H9 (cell line): ENCODE measurements at regions not wholly inside any gene's neighbourhood (a gene's known extent, or its start where the extent isn't known, plus 50 kb on each side); places are given as distances from the start of the nearest gene placed in this dataset.

ENCODE experiments used
- DNase-seq: peaks from one replicate; pipeline ENCODE4 v3.0.0-alpha.2; 2017
- H2AFZ ChIP-seq: one replicate; pipeline ENCODE4 v1.6.1; 2013; ENCODE audit warnings: mild to moderate bottlenecking, low read length, control low read depth, moderate library complexity
- H2AK5ac ChIP-seq: 2 replicates; pipeline ENCODE4 v1.6.1; 2013; ENCODE audit warnings: low read length, control low read depth, mixed read lengths; ENCODE audit not compliant: insufficient read length
- H2BK120ac ChIP-seq: one replicate; pipeline ENCODE4 v1.6.1; 2013; ENCODE audit warnings: low read depth, mild to moderate bottlenecking, low read length, control low read depth, inconsistent platforms; ENCODE audit not compliant: poor library complexity, severe bottlenecking
- H2BK12ac ChIP-seq: 2 replicates; pipeline ENCODE4 v1.6.1; 2013; ENCODE audit warnings: low read length, control low read depth, mixed read lengths, low read depth; ENCODE audit not compliant: insufficient read length
- H2BK15ac ChIP-seq: 2 replicates; pipeline ENCODE4 v1.6.1; 2013; ENCODE audit warnings: low read depth, low read length, control low read depth
- H2BK20ac ChIP-seq: one replicate; pipeline ENCODE4 v1.6.1; 2013; ENCODE audit warnings: low read depth, mild to moderate bottlenecking, low read length, control low read depth, inconsistent platforms; ENCODE audit not compliant: poor library complexity, severe bottlenecking
- H2BK5ac ChIP-seq: 2 replicates; pipeline ENCODE4 v1.6.1; 2013; ENCODE audit warnings: low read length, control low read depth, mixed read lengths; ENCODE audit not compliant: insufficient read length
- H3K14ac ChIP-seq: 2 replicates; pipeline ENCODE4 v1.6.1; 2013; ENCODE audit warnings: low read length, control low read depth; ENCODE audit not compliant: insufficient read depth
- H3K18ac ChIP-seq: 2 replicates; pipeline ENCODE4 v1.6.1; 2013; ENCODE audit warnings: low read depth, mild to moderate bottlenecking, mixed read lengths, low read length, control low read depth; ENCODE audit not compliant: insufficient read length
- H3K23ac ChIP-seq: 2 replicates; pipeline ENCODE4 v1.6.1; 2013; ENCODE audit warnings: low read length, control low read depth, mixed read lengths, low read depth; ENCODE audit not compliant: insufficient read length
- H3K23me2 ChIP-seq: 2 replicates; pipeline ENCODE4 v1.6.1; 2013; ENCODE audit warnings: low read depth, mild to moderate bottlenecking, mixed read lengths, low read length, control low read depth; ENCODE audit not compliant: insufficient read length, poor library complexity, severe bottlenecking
- H3K27ac ChIP-seq: 2 replicates; pipeline ENCODE4 v1.5.1; 2013; ENCODE audit warnings: low read length, control low read depth, mixed read lengths, low read depth; ENCODE audit not compliant: insufficient read length
- H3K27me3 ChIP-seq: 2 replicates; pipeline ENCODE4 v1.6.1; 2013; ENCODE audit warnings: low read length, control low read depth, inconsistent platforms; ENCODE audit not compliant: insufficient read depth
- H3K4ac ChIP-seq: 2 replicates; pipeline ENCODE4 v1.6.1; 2013; ENCODE audit warnings: low read depth, mild to moderate bottlenecking, control low read depth, inconsistent platforms, low read length, moderate library complexity
- H3K4me1 ChIP-seq: 2 replicates; pipeline ENCODE4 v1.6.1; 2013; ENCODE audit warnings: low read length, control low read depth, inconsistent platforms; ENCODE audit not compliant: insufficient read depth
- H3K4me2 ChIP-seq: 2 replicates; pipeline ENCODE4 v1.6.1; 2013; ENCODE audit warnings: low read length, control low read depth, mixed read lengths; ENCODE audit not compliant: insufficient read length, insufficient read depth
- H3K56ac ChIP-seq: 2 replicates; pipeline ENCODE4 v1.6.1; 2013; ENCODE audit warnings: low read depth, mild to moderate bottlenecking, mixed read lengths, low read length, control low read depth; ENCODE audit not compliant: insufficient read length
- H3K79me1 ChIP-seq: 2 replicates; pipeline ENCODE4 v1.6.1; 2013; ENCODE audit warnings: low read depth, mild to moderate bottlenecking, moderate library complexity, low read length, control low read depth, inconsistent platforms; ENCODE audit not compliant: insufficient read depth, poor library complexity, severe bottlenecking
- H3K79me2 ChIP-seq: 2 replicates; pipeline ENCODE4 v1.6.1; 2013; ENCODE audit warnings: low read length, control low read depth, inconsistent platforms; ENCODE audit not compliant: insufficient read depth
- H3K9ac ChIP-seq: 2 replicates; pipeline ENCODE4 v1.6.1; 2013; ENCODE audit warnings: low read length, control low read depth, mixed read lengths; ENCODE audit not compliant: insufficient read length; ENCODE audit errors: extremely low read depth
- H3K9me3 ChIP-seq: one replicate; pipeline ENCODE4 v1.6.1; 2013; ENCODE audit warnings: low read depth, low read length, inconsistent platforms; ENCODE audit not compliant: control insufficient read depth
- H3T11ph ChIP-seq: one replicate; pipeline ENCODE4 v1.6.1; 2013; ENCODE audit warnings: mild to moderate bottlenecking, low read length, control low read depth, inconsistent platforms
- H4K20me1 ChIP-seq: one replicate; pipeline ENCODE4 v1.6.1; 2013; ENCODE audit not compliant: control insufficient read depth, insufficient read length, insufficient read depth
- H4K5ac ChIP-seq: 2 replicates; pipeline ENCODE4 v1.6.1; 2013; ENCODE audit warnings: low read depth, mild to moderate bottlenecking, mixed read lengths, low read length, control low read depth; ENCODE audit not compliant: insufficient read length
- H4K8ac ChIP-seq: replicated peaks from 2 replicates; pipeline ENCODE4 v1.6.1; 2013; ENCODE audit warnings: low read length, control low read depth, mixed read lengths, low read depth; ENCODE audit not compliant: insufficient read length
- H4K91ac ChIP-seq: 2 replicates; pipeline ENCODE4 v1.6.1; 2013; ENCODE audit warnings: low read depth, mild to moderate bottlenecking, moderate library complexity, mixed read lengths, low read length, control low read depth; ENCODE audit not compliant: insufficient read length
- H3K27ac Mint-ChIP-seq, 3 experiments: 2 replicates in 2 of 3; 3 replicates in 1 of 3; pipeline ENCODE4 v1.8.0; 2020 to 2021; ENCODE audit warnings: mixed read lengths in 3 of 3, mild to moderate bottlenecking in 1 of 3, moderate library complexity in 1 of 3
- H3K27me3 Mint-ChIP-seq: 2 replicates; pipeline ENCODE4 v1.8.0; 2021; ENCODE audit warnings: low read depth, mild to moderate bottlenecking, moderate library complexity, mixed read lengths
- H3K36me3 Mint-ChIP-seq, 3 experiments: 2 replicates in 2 of 3; 3 replicates in 1 of 3; pipeline ENCODE4 v1.8.0; 2020 to 2021; ENCODE audit warnings: low read depth in 3 of 3, mixed read lengths in 3 of 3; ENCODE audit not compliant: insufficient read depth in 1 of 3
- H3K4me1 Mint-ChIP-seq, 2 experiments: 2 replicates each; pipeline ENCODE4 v1.8.0; 2020; ENCODE audit warnings: mixed read lengths in 2 of 2
- H3K4me3 Mint-ChIP-seq, 2 experiments: 2 replicates in 1 of 2; 3 replicates in 1 of 2; pipeline ENCODE4 v1.8.0; 2020 to 2021; ENCODE audit warnings: mild to moderate bottlenecking in 2 of 2, mixed read lengths in 2 of 2, moderate library complexity in 1 of 2
- H3K9me3 Mint-ChIP-seq, 2 experiments: 2 replicates in 1 of 2; 3 replicates in 1 of 2; pipeline ENCODE4 v1.8.0; 2020; ENCODE audit warnings: mild to moderate bottlenecking in 2 of 2, mixed read lengths in 2 of 2, moderate library complexity in 1 of 2
- WGBS: extraction: QIAGEN DNeasy Blood & Tissue Kit; methylation state at CpG from one replicate; pipeline ENCODE4 v1.1.7; 2013; ENCODE audit warnings: missing lambda C conversion rate, low lambda C conversion rate, mixed read lengths; ENCODE audit not compliant: insufficient read length; ENCODE audit errors: extremely low coverage; 5-methylcytosine and 5-hydroxymethylcytosine counted together
- TF ChIP-seq, protein P1 (sequence below): fragments of 200-600 bp; sonication (generic); conservative IDR thresholded peaks from 3 replicates; pipeline ENCODE4 v1.8.0; 2021; ENCODE audit warnings: antibody characterized with exemption, mild to moderate bottlenecking

DNA sequence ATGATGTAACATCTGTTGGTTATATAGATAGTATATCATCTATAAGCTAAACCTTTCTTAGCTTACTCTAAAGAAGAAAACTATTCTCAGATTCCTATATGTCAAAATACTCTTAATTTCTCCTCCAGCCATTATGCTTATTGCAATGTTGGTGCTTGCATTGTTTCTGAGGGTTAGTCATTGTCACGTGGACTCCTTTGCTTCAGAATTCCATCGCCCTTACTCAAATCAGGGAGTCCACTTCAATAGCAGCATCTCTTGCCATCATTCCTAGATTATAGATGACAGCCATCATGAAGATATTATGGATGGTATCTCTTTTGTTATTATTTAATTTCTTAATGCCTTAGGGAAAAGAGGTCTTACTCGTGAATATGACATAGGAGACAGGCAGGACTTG is 776.1 kb downstream of the TENT5A start:
- H2AFZ ChIP-seq = no peak overlapping the region
- no peak for DNase-seq
- H4K8ac ChIP-seq = no peak overlapping the region
- H3K56ac ChIP-seq = no peak overlapping the region
- H3K14ac ChIP-seq = no peak overlapping the region
- H3K27me3 ChIP-seq = no peaks in the 10 kb centered on the region
- Mint-ChIP-seq H3K4me3 (no peak overlapping the region), H3K27ac (no peak overlapping the region), H3K27me3 (no peaks in the 10 kb centered on the region), H3K36me3 (peaks cover 0 to 21% (median 7%) of the 10 kb centered on the region in 3 experiments; a peak in 6 of 7 replicates), H3K9me3 (peaks cover 6 to 15% of the 10 kb centered on the region in 2 experiments), H3K4me1 (peaks cover 12 to 20% of the 10 kb centered on the region in 2 experiments)
- H3K4me1 ChIP-seq = no peaks in the 10 kb centered on the region
- H3K4me2 ChIP-seq = no peak overlapping the region
- no peak overlapping the region for H2BK12ac ChIP-seq
- no peak overlapping the region for H2BK120ac ChIP-seq
- H3K23ac ChIP-seq = no peak overlapping the region
- H4K91ac ChIP-seq = no peak overlapping the region
- H3K79me2 ChIP-seq = no peaks in the 10 kb centered on the region
- H3K18ac ChIP-seq = no peak overlapping the region
- no peak overlapping the region for H2BK15ac ChIP-seq
- H3K23me2 ChIP-seq = no peaks in the 10 kb centered on the region
- no CpG with 5 or more reads among the region's 3 CpGs for WGBS
- no peaks in the 10 kb centered on the region for H4K20me1 ChIP-seq
- H2AK5ac ChIP-seq = no peak overlapping the region
- no peaks in the 10 kb centered on the region for H3K79me1 ChIP-seq
- H2BK20ac ChIP-seq = no peak overlapping the region
- H2BK5ac ChIP-seq = no peak overlapping the region
- TF ChIP-seq, protein P1, sequence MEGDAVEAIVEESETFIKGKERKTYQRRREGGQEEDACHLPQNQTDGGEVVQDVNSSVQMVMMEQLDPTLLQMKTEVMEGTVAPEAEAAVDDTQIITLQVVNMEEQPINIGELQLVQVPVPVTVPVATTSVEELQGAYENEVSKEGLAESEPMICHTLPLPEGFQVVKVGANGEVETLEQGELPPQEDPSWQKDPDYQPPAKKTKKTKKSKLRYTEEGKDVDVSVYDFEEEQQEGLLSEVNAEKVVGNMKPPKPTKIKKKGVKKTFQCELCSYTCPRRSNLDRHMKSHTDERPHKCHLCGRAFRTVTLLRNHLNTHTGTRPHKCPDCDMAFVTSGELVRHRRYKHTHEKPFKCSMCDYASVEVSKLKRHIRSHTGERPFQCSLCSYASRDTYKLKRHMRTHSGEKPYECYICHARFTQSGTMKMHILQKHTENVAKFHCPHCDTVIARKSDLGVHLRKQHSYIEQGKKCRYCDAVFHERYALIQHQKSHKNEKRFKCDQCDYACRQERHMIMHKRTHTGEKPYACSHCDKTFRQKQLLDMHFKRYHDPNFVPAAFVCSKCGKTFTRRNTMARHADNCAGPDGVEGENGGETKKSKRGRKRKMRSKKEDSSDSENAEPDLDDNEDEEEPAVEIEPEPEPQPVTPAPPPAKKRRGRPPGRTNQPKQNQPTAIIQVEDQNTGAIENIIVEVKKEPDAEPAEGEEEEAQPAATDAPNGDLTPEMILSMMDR = no peak
- no peaks in the 10 kb centered on the region for H3K9me3 ChIP-seq
- no peak overlapping the region for H3T11ph ChIP-seq
- no peak overlapping the region for H4K5ac ChIP-seq
- no peak overlapping the region for H3K9ac ChIP-seq
- no peak overlapping the region for H3K27ac ChIP-seq
- no peak overlapping the region for H3K4ac ChIP-seq
